Mucosa of rectum (tissue), 2 donors: ENCODE measurements at regions not wholly inside any gene's neighbourhood (a gene's known extent, or its start where the extent isn't known, plus 50 kb on each side); places are given as distances from the start of the nearest gene placed in this dataset.

Source experiments
- H3K27ac ChIP-seq, 2 donors: one replicate each; pipeline ENCODE4 v1.7.0; 2013; ENCODE audit warnings: inconsistent platforms in 2 of 2, low read depth in 2 of 2, low read length in 2 of 2
- H3K27me3 ChIP-seq, 2 donors: one replicate each; pipeline ENCODE4 v1.7.0; 2013; ENCODE audit warnings: low read length in 2 of 2; ENCODE audit not compliant: control insufficient read depth in 2 of 2, insufficient read depth in 2 of 2
- H3K36me3 ChIP-seq, 2 donors: one replicate each; pipeline ENCODE4 v1.7.0; 2013; ENCODE audit warnings: low read length in 2 of 2; ENCODE audit not compliant: control insufficient read depth in 2 of 2, insufficient read depth in 2 of 2
- H3K4me1 ChIP-seq, 2 donors: one replicate each; pipeline ENCODE4 v1.7.0; 2013; ENCODE audit warnings: low read length in 2 of 2, mild to moderate bottlenecking in 1 of 2; ENCODE audit not compliant: control insufficient read depth in 2 of 2, insufficient read depth in 2 of 2
- H3K4me3 ChIP-seq, 2 donors: one replicate each; pipeline ENCODE4 v1.7.0; 2013; ENCODE audit warnings: low read length in 2 of 2
- H3K9ac ChIP-seq, 2 donors: one replicate each; pipeline ENCODE4 v1.7.0; 2013; ENCODE audit warnings: low read length in 2 of 2, low read depth in 1 of 2, mild to moderate bottlenecking in 1 of 2
- H3K9me3 ChIP-seq, 2 donors: one replicate each; pipeline ENCODE4 v1.7.0; 2013; ENCODE audit warnings: low read length in 2 of 2; ENCODE audit not compliant: control insufficient read depth in 2 of 2
- donor health status: healthy.
- donor health status: Normal muscosa, but diverticular disease.

DNA sequence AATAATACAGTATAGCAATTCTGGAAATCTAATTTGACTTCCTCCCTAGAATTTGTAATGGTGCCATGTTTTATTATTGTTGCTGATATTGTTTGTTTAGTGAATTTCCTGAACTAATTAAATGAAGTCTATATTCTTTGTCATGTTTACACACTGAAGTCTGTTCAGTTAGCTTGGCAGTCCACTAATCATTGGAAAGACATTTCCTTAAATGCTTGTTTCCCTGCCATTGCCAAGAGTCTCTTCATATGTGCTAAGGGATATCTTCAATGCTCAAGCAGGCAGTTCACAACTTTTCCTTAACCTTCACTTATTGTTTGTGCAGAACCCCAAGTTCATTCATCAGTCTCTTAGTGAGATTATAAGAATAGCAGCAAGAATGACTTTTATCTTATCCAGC is 755.3 kb downstream of the INHBA start:
- no peak overlapping the region for H3K9ac ChIP-seq
- no peak overlapping the region for H3K4me3 ChIP-seq
- H3K27ac ChIP-seq, result no peak overlapping the region
- H3K9me3 ChIP-seq, result peaks cover 0 to 7% of the 10 kb centered on the region in 2 donors
- H3K4me1 ChIP-seq, result no peaks in the 10 kb centered on the region
- H3K27me3 ChIP-seq, result no peaks in the 10 kb centered on the region
- H3K36me3 ChIP-seq, result no peaks in the 10 kb centered on the region

DNA sequence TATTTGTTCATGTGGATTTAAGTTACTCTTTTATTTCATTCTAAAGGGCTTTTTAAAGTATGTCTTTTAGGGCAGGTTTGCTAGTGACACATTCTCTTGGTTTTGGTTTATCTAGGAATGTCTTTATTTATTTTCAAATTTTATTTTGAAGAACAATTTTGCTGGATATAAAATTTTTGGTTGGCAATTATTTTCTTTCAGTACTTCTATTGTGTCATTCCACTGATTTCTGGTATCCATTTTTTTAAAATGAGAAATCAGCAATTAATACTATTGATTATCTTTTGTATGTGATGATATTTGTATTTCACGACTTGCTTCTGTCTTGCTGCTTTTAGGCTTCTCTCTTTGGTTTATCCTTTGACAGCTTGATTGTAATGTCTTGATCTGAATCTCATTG is 756.3 kb downstream of the INHBA start:
- H3K4me1 ChIP-seq, result no peaks in the 10 kb centered on the region
- peaks cover 0 to 7% of the 10 kb centered on the region in 2 donors for H3K9me3 ChIP-seq
- H3K36me3 ChIP-seq, result no peaks in the 10 kb centered on the region
- H3K27ac ChIP-seq, result no peak overlapping the region
- H3K4me3 ChIP-seq, result no peak overlapping the region
- H3K9ac ChIP-seq, result no peak overlapping the region
- no peaks in the 10 kb centered on the region for H3K27me3 ChIP-seq

DNA sequence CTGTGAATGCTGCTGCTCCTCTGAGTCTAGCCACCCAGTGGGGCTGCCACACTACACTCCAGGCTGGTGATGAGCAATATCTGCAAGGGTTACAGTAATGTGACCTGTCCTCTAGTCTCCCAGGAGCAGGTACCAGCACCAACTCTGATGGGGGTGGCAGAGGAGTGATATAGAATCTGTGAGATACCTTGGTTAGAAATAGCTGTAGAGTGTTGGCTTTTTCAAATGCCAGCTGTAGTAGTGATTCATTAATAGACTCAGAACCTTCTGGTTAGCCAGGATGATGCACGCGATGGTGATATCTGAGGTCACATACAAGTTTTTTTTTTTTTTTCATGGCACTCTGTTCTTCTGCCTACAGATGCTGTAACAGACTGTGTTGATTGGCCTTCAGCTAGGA is 757.1 kb downstream of the INHBA start:
- peaks cover 0 to 7% of the 10 kb centered on the region in 2 donors for H3K9me3 ChIP-seq
- H3K4me1 ChIP-seq, result no peaks in the 10 kb centered on the region
- no peak overlapping the region for H3K27ac ChIP-seq
- H3K4me3 ChIP-seq, result no peak overlapping the region
- no peaks in the 10 kb centered on the region for H3K27me3 ChIP-seq
- H3K36me3 ChIP-seq, result no peaks in the 10 kb centered on the region
- H3K9ac ChIP-seq, result no peak overlapping the region

DNA sequence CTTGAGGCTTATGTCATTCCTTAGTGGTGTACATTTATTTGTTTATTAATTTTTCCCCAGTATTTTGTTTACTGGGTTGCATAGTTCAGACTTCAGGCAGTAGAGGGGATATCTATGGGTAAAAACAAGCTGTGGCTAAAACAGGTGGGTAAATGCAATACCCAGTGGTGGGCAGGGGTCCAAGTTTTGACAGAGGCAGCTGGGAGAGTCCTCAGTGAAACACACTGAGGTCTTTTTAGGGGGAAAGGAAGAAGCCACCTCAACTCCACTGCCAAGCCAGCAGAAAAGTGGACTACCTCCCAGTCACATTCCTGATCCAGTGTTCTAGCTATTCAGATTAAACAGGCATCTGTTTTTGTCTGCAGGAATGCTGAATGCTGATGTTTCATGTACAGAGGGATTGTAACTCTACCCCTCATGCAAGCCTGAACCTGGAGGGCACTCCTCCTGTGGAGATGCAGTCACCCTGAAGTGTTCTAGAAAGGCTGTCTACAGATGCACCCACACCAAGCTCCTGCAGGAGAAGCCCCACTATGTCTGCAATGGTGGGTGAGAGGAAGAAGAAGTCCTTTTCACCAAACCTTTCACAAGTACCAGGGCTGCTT is 757.8 kb downstream of the INHBA start:
- H3K4me3 ChIP-seq, result no peak overlapping the region
- H3K27ac ChIP-seq, result no peak overlapping the region
- H3K36me3 ChIP-seq, result no peaks in the 10 kb centered on the region
- no peaks in the 10 kb centered on the region for H3K4me1 ChIP-seq
- no peak overlapping the region for H3K9ac ChIP-seq
- peaks cover 0 to 7% of the 10 kb centered on the region in 2 donors for H3K9me3 ChIP-seq
- no peaks in the 10 kb centered on the region for H3K27me3 ChIP-seq

DNA sequence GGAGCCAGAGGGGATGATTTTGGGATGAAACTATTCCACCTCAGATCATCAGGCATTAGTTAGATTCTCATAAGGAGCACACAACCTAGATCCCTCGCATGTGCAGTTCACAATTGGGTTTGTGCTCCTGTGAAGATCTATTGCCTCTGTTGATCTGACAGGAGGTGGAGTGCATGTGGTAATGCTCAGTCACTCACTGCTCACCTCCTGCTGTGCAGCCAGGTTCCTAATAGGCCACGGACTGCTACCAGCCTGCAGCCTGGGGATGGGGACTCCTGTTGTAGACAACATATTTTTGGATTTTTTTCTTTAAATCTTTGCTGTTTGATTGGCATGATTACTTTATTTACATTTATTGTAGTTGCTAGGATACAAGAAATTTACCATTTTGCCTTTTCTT is 765.0 kb downstream of the INHBA start:
- H3K27me3 ChIP-seq, result no peaks in the 10 kb centered on the region
- H3K9me3 ChIP-seq, result no peaks in the 10 kb centered on the region
- H3K4me3 ChIP-seq, result no peak overlapping the region
- H3K36me3 ChIP-seq, result no peaks in the 10 kb centered on the region
- H3K4me1 ChIP-seq, result no peaks in the 10 kb centered on the region
- H3K9ac ChIP-seq, result no peak overlapping the region
- H3K27ac ChIP-seq, result no peak overlapping the region

GRCh38 chr7:40935435-40935834 is 767.5 kb downstream of the INHBA start:
- H3K4me3 ChIP-seq, result no peak overlapping the region
- H3K4me1 ChIP-seq, result no peaks in the 10 kb centered on the region
- no peaks in the 10 kb centered on the region for H3K36me3 ChIP-seq
- H3K9me3 ChIP-seq, result no peaks in the 10 kb centered on the region
- no peak overlapping the region for H3K27ac ChIP-seq
- H3K27me3 ChIP-seq, result no peaks in the 10 kb centered on the region
- no peak overlapping the region for H3K9ac ChIP-seq

DNA sequence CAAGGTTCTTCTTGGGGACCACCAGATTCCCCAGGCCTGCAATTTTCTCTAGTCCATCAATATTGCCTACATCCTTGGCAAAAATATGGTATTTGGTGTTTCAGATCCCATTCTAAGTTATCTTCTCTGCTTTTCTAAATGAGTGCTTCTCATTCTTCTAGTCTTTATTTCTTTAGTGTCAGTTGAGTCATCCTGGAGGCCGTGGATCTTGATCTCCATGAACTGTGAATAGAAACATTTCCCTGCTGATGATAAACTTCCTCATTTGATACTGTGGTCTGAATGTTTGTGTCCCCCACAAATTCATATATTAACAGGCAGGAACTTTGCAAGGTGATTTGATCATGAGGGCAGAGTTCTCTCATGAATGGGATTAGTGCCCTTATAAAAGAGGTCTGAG is 779.3 kb downstream of the INHBA start:
- H3K9me3 ChIP-seq, result no peaks in the 10 kb centered on the region
- no peaks in the 10 kb centered on the region for H3K27me3 ChIP-seq
- no peak overlapping the region for H3K27ac ChIP-seq
- no peaks in the 10 kb centered on the region for H3K36me3 ChIP-seq
- H3K4me1 ChIP-seq, result no peaks in the 10 kb centered on the region
- H3K9ac ChIP-seq, result no peak overlapping the region
- H3K4me3 ChIP-seq, result no peak overlapping the region

GRCh38 chr7:40922316-40922670 is 780.6 kb downstream of the INHBA start:
- Histone ChIP-seq H3K4me3 (no peak overlapping the region), H3K9ac (no peak overlapping the region), H3K36me3 (no peaks in the 10 kb centered on the region), H3K27ac (no peak overlapping the region), H3K4me1 (no peaks in the 10 kb centered on the region), H3K9me3 (no peaks in the 10 kb centered on the region), H3K27me3 (no peaks in the 10 kb centered on the region)

DNA sequence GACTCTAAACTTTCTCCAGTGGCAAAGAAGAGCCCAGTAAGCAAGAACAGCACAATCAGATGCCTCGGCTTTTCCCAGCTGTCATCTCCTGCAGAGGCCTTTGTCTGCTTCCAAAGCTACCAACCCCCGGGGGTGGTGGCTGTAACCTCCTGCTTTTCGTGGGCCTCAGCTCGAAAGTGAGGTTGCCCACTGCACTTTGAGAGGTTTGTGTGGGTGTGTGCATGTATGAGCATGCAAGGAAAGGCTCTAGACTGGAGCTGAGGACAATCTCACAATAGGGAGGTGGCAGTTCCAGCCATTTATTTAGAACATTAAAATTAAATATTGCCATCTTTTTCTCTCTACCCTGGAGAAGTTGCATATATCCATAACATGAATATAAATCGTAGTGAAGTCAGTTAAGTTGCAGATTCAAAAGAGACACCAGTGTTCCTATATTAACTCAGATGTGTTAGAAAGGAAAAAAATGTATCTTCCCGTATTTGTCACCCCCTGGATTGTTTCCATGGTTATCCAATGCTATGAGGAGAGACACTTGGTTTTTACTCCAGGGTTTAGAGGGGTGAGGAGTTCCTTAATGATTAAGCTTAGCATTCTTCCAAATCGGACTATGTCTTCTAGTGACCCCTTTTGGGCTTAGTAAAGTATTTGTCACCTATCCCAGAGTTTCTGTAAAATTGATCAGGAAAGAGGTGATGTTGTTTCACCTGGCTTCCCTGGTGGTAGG is 781.1 kb downstream of the INHBA start:
- H3K27me3 ChIP-seq, result no peaks in the 10 kb centered on the region
- H3K9ac ChIP-seq, result no peak overlapping the region
- H3K27ac ChIP-seq, result no peak overlapping the region
- no peaks in the 10 kb centered on the region for H3K4me1 ChIP-seq
- no peaks in the 10 kb centered on the region for H3K36me3 ChIP-seq
- no peak overlapping the region for H3K4me3 ChIP-seq
- H3K9me3 ChIP-seq, result no peaks in the 10 kb centered on the region

GRCh38 chr7:40918701-40919271 is 784.0 kb downstream of the SUGCT start:
- H3K9ac ChIP-seq, result no peak overlapping the region
- H3K27ac ChIP-seq, result no peak overlapping the region
- no peaks in the 10 kb centered on the region for H3K9me3 ChIP-seq
- H3K27me3 ChIP-seq, result no peaks in the 10 kb centered on the region
- H3K36me3 ChIP-seq, result no peaks in the 10 kb centered on the region
- H3K4me1 ChIP-seq, result no peaks in the 10 kb centered on the region
- no peak overlapping the region for H3K4me3 ChIP-seq
